Suppressor macrophage treated with lipopolysaccharide for 4 hours (primary cell): ENCODE measurements at regions not wholly inside any gene's neighbourhood (a gene's known extent, or its start where the extent isn't known, plus 50 kb on each side); places are given as distances from the start of the nearest gene placed in this dataset.

ENCODE experiments used
- DNase-seq: peaks from one replicate; pipeline ENCODE4 v3.0.0-alpha.2; 2020

DNA sequence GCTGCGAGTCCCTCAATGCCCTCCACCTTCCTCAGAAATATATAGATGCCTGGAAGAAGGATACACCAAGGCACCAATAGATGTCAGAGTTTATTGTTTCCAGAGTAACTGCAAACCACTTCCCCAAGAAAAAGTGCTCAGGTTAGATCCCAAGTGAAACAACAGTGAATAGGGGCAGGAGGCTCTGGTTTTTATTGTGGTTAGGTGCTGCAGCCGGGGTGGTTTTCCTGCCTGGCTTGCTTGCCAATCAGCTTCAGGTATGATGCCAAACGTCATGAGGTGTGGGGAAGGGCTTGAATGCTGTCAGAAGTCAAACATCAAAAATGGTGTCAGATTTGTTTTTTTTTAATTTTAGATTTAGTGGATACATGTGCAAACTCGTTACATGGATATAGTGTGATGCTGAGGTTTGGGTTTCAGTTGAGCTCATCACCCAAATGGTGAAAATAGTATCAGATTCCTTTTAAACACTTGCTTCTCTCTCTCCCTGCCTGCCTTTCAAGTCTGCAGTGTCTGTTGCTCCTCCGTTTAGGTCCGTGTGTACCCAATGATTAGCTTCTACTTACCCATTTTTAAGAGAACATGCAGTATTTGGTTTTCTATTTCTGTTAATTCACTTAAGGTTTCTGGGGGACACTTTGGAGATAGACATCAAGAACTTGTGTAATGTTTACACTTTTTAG, 1317.0 kb downstream of the MRPL39 start:
- no peak for DNase-seq

DNA sequence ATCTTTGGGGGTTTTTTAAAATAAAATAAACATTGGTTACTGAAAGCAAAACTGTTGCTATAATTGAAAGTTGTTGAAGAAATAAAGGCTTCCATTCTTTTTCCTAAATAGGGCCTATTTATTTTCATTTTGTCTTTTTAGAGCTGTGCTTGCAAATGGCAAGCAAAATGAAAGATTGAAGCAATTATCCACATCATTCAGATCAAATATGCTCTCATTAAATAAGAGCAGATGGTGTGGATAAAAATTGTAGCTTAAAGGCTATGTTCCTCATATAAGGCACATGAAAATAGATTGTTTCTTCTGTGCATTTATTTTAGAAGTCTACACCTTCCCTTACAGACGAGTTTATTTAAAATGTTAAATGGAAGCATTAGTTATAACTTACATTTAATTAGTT, 1317.7 kb downstream of the MRPL39 start:
- DNase-seq, result no peak

DNA sequence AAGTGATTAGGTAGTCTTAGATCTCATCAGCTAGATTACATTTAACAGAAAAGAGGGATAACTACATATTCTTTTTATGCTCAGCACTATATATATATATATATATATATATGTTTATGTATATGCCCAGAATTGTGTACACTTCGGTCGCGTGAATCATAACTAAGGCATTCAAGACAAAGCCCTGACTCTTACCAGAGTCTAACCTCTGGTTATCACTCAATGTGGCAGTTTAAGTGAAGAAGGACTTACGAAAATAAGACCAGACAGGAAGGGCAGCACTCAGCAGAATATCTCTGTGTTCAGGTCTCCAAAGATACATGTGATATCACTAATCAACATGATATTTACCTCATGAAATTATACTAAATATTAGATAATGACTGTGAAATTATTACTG, 1326.7 kb downstream of the MRPL39 start:
- no peak for DNase-seq

DNA sequence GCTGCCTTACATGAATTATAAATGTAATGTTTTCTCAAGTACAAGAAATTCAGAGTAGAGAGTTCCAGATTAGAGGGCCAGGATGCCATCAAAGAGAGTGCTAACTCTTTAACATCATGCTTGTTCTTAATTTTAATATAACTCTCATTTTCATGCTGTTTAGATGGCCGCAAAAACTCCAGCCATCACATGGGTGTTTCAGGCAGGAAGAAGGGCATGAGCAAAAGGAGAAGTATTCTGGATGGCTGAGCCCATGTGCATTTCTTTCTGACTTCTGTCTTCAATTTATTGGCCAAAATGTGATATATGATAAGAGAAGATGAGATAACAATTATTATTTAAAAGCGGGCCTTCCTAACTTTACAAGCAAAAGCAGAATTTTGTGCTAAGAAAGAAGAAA, 1328.6 kb downstream of the MRPL39 start:
- DNase-seq, result no peak

- no peak for DNase-seq
Observed at GRCh38 chr21:24276204-24276603, 1331.1 kb downstream of the MRPL39 start.

GRCh38 chr21:24275616-24276015, 1331.7 kb downstream of the MRPL39 start:
- DNase-seq, result no peak

- no peak for DNase-seq
Observed at GRCh38 chr21:24272521-24272938, 1334.8 kb downstream of the MRPL39 start.

GRCh38 chr21:24265987-24266386, 1341.3 kb downstream of the MRPL39 start:
- DNase-seq, result no peak

DNA sequence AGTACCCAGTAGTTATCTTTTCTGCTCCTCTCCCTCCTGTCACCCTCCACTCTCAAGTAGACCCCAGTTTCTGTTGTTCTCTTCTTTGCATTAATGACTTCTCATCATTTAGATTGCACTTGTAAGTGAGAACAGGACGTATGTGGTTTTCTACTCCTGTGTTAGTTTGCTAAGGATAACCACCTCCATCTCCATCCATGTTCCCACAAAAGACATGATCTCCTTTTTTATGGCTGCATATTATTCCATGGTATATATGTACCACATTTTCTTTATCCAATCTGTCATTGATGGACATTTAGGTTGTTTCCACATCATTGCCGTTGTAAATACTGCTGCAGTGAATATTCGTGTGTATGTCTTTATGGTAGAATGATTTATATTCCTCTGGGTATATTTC, 1346.5 kb downstream of the MRPL39 start:
- no peak for DNase-seq

DNA sequence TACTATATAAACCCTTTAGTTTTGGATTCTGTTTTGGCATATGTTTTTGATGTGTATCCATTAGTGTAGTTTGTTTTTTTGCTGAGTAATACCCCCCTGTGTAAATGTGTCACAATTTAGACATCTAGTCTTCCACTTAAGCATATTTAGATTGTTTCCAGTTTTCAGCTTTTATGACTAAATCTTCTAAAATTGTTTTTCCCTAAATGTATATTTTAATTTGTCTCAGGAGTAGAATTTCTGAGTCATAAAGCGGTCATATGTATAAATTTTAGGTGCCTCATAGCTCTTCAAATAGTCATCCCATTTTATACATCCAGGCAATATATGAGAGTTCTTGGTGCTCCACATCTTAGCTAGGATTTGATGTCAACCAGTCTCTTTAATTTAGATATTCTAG, 1348.0 kb downstream of the MRPL39 start:
- no peak for DNase-seq

DNA sequence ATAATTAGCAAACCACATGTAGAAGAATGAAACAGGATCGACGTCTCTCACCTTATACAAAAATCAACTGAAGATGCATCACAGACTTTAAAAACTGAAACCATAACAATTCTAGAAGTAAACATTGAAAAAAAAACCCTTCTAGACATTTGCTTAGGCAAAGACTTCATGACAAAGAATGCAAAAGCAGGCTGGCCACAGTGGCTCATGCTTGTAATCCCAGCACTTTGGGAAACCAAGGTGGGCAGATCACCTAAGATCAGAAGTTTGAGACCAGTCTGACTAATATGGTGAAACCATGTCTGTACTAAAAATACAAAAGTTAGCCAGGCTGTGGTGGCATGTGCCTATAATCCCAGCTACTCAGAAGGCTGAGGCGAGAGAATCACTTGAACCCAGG, 1351.7 kb downstream of the MRPL39 start:
- DNase-seq, result no peak

- peak; percentile 1 for DNase-seq
Observed at GRCh38 chr21:24225431-24225830, 1381.8 kb downstream of the MRPL39 start.

DNA sequence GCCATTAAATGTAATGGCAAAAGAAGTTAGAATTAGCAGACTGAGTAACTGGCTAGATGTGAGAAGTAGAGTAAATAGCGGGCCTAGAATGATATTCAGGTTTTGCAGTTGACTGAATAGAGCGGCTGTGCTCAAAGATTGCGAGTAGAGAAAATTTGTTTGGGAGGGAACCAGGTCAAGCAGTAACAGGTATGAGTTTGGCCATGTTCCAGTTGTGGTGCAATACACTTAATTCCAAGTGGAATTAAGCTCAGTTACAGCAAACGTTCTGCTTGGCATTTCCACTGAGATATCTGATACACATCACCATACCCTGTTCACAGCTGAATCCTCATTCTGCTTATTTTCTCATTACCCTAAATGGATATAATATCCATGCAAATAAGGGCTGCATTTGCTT, 1382.9 kb downstream of the MRPL39 start:
- no peak for DNase-seq

GRCh38 chr21:24223624-24224023, 1383.7 kb downstream of the MRPL39 start:
- peak; percentile 5 for DNase-seq

DNA sequence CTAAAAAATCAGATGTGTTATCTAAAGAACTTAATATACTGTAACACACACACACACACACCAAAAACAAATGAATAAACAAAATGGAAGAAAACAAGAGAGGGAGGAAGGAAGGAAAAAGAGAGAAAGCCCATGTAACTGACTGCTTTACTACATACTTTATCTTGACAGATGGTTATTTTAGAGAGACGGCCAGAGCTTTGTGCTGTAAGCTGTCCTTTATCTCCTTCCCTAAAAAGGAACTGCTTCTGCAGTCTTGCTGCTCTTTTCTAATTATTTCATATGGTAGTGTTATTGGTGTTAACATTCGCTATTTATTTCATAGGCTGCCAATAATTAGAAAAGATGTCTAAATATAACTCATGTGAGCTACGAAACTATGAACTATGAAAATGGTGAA, 1384.6 kb downstream of the MRPL39 start:
- DNase-seq, result no peak

GRCh38 chr21:24220446-24220845, 1386.8 kb downstream of the MRPL39 start:
- no peak for DNase-seq

GRCh38 chr21:24217151-24217550, 1390.1 kb downstream of the MRPL39 start:
- DNase-seq, result no peak

GRCh38 chr21:24210130-24210529, 1397.2 kb downstream of the MRPL39 start:
- DNase-seq, result no peak

DNA sequence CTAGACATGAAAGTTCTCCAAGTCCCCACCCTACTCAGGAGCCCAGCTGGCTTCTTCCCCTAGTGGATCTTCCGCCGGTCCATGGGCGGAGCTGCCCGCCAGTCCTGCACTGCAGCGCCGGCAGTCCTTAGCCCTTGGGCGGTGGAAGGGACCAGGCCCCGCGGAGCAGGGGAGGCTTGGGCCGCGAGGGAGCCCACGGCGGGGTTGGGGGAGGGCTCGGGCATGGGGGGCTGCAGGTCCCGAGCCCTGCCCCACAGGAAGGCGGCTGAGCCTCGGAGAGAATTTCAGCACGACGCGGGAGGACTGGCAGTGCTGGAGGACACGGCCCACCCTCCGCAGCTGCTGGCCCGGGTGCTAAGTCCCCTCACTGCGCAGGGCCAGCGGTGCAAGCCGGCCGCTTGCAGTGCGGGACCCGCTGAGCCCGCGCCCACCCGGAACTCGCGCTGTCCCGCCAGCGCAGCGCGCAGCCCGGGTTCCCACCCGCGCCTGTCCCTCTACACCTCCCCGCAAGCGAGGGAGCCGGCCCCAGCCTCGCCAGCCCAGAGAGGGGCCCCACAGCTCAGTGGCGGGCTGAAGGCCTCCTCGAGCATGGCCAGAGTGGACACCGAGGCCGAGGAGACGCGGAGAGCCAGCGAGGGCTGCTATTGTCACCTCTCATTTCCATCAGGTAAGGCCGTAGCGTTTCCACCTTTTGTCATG, 1398.6 kb downstream of the MRPL39 start:
- DNase-seq, result no peak

- no peak for DNase-seq
Observed at GRCh38 chr21:24205319-24205718, 1402.0 kb downstream of the MRPL39 start.

DNA sequence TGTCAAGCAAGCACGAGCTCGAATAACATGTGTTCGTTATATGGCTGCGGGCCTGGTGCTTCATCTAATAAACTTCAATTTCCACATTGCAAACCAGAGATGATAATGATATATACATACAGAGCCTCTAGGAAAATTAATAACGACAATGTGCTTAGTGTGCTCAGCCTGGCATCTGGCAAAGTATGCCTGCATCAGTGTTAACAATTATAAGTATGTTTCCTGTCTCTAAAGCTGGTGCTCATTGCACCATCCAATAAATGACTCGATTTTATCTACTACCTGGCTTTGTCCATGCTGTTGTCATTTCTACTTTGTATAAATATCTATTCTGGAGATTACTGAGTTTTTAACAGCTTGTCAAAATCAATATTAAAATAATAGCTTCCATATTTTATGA, 1402.6 kb downstream of the MRPL39 start:
- DNase-seq, result no peak

GRCh38 chr21:24200052-24200451, 1407.2 kb downstream of the MRPL39 start:
- no peak for DNase-seq

- no peak for DNase-seq
Observed at GRCh38 chr21:24197923-24198322, 1409.4 kb downstream of the MRPL39 start.

DNA sequence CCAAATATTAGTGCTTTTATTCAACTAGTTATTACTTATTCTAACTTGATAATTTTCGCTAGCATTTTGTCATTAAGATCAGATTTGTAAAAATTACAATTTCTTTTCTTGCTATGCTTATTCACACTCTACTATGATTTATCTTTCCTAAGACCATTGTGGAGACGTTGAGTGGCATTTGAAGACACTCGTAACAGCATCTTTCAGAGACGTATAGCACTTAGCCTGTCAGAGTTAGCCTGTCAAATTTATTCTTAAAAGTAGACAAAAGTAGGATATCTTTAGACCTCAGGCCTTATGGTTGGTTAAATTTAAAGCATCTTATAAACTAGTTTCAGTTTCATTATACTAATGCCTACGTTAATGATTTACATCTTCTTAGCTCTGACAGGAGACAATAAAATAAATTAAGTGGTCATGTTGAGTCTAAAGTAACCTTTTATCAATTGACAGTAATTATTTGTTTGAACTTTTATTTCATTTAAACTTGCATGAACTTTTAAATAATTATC, 1410.1 kb downstream of the MRPL39 start:
- no peak for DNase-seq

GRCh38 chr21:24188506-24188905, 1418.8 kb downstream of the MRPL39 start:
- DNase-seq, result no peak
